Endothelial cell of umbilical vein (primary cell): ENCODE measurements at regions not wholly inside any gene's neighbourhood (a gene's known extent, or its start where the extent isn't known, plus 50 kb on each side); places are given as distances from the start of the nearest gene placed in this dataset.

Source experiments
- BruUV-seq: library from RNA; stranded (reverse); fragments of 400-500 nt; replicated peaks from 2 replicates; lab custom pipeline; 2021; lab: Mats Ljungman, UMichigan
- CTCF ChIA-PET: fragments of 300-600, 350-600 bp; sonication (Branson Sonifier 250); formaldehyde crosslinking; loops from one replicate; lab custom pipeline; 2021; ENCODE audit warnings: antibody characterized with exemption, inconsistent platforms; lab: Charles Lee
- POLR2A ChIA-PET: fragments of 300-600, 350-600 bp; sonication (Branson Sonifier 250); formaldehyde crosslinking; loops from one replicate; lab custom pipeline; 2021; ENCODE audit warnings: antibody characterized with exemption, inconsistent platforms; lab: Charles Lee
- DNase-seq: peaks from one replicate; pipeline ENCODE4 v3.0.0-alpha.2; 2011; ENCODE audit warnings: low read depth, low spot score
- FAIRE-seq: peaks from 2 replicates; lab custom pipeline; 2011; peaks lifted over from hg19 to GRCh38; lab: Jason Lieb, UNC
- H2AFZ ChIP-seq: 2 replicates; pipeline ENCODE4 v1.6.0; 2012; ENCODE audit warnings: low read depth, low read length, control low read depth, inconsistent platforms
- H3K27ac ChIP-seq: 2 replicates; pipeline ENCODE4 v1.5.1; 2011; ENCODE audit warnings: low read depth, mild to moderate bottlenecking, control low read depth, low read length, moderate library complexity; ENCODE audit not compliant: insufficient read depth
- H3K27me3 ChIP-seq, 2 experiments: 2 replicates each; pipeline versions ENCODE4 v1.6.0 to v1.6.1; 2011; ENCODE audit warnings: low read length in 2 of 2, mixed read lengths in 1 of 2; ENCODE audit not compliant: control insufficient read depth in 2 of 2, insufficient read depth in 2 of 2
- H3K36me3 ChIP-seq, 2 experiments: 2 replicates in 1 of 2; 3 replicates in 1 of 2; pipeline ENCODE4 v1.5.1; 2011; ENCODE audit warnings: low read length in 2 of 2, mild to moderate bottlenecking in 1 of 2, moderate library complexity in 1 of 2; ENCODE audit not compliant: control insufficient read depth in 2 of 2, insufficient read depth in 2 of 2; ENCODE audit errors: extremely low read depth in 1 of 2
- H3K4me1 ChIP-seq: 3 replicates; pipeline ENCODE4 v1.5.1; 2011; ENCODE audit warnings: mild to moderate bottlenecking, low read length; ENCODE audit not compliant: control insufficient read depth, insufficient read depth; ENCODE audit errors: extremely low read depth
- H3K4me2 ChIP-seq: 2 replicates; pipeline ENCODE4 v1.6.1; 2011; ENCODE audit warnings: low read length, control low read depth, mixed read lengths; ENCODE audit not compliant: insufficient read depth
- H3K4me3 ChIP-seq, 3 experiments: fragments of 200-600 bp in 1 of 3; sonication (generic), shearing (Covaris generic) in 1 of 3; replicated peaks in 1 of 3; 2 replicates each; pipeline ENCODE4 v1.5.1; 2011 to 2016; ENCODE audit warnings: control low read depth in 3 of 3, low read length in 3 of 3, mild to moderate bottlenecking in 2 of 3, inconsistent platforms in 1 of 3, low read depth in 1 of 3, moderate library complexity in 1 of 3; ENCODE audit not compliant: insufficient read depth in 1 of 3
- H3K79me2 ChIP-seq: 2 replicates; pipeline ENCODE4 v1.6.0; 2012; ENCODE audit warnings: low read length, inconsistent platforms; ENCODE audit not compliant: control insufficient read depth, insufficient read depth
- H3K9ac ChIP-seq: replicated peaks from 2 replicates; pipeline ENCODE3; 2011; ENCODE audit warnings: low read length, control low read depth; ENCODE audit not compliant: insufficient read depth; ENCODE audit errors: extremely low read depth
- H3K9me1 ChIP-seq: replicated peaks from 3 replicates; pipeline ENCODE4 v1.6.0; 2011; ENCODE audit warnings: mild to moderate bottlenecking, low read length; ENCODE audit not compliant: control insufficient read depth, insufficient read depth; ENCODE audit errors: extremely low read depth
- H3K9me3 ChIP-seq: replicated peaks from 2 replicates; pipeline ENCODE4 v1.5.1; 2012; ENCODE audit warnings: low read length, inconsistent platforms; ENCODE audit not compliant: control insufficient read depth, insufficient read depth
- H4K20me1 ChIP-seq: replicated peaks from 2 replicates; pipeline ENCODE3; 2011; ENCODE audit warnings: mild to moderate bottlenecking, low read length; ENCODE audit not compliant: control insufficient read depth, insufficient read depth; ENCODE audit errors: extremely low read depth
- EZH2 ChIP-seq: IDR thresholded peaks from 2 replicates; pipeline ENCODE4 v1.6.1; 2012; ENCODE audit warnings: borderline replicate concordance, low read depth, mild to moderate bottlenecking, moderate library complexity, low read length, inconsistent platforms; ENCODE audit not compliant: severe bottlenecking
- FOS ChIP-seq: IDR thresholded peaks from 2 replicates; pipeline ENCODE4 v1.6.1; 2011; ENCODE audit warnings: mild to moderate bottlenecking, low read length, moderate library complexity, borderline replicate concordance; ENCODE audit not compliant: insufficient read depth
- GATA2 ChIP-seq: IDR thresholded peaks from 2 replicates; pipeline ENCODE4 v1.7.0; 2011; ENCODE audit warnings: low read depth, mild to moderate bottlenecking, moderate library complexity, mixed read lengths, low read length; ENCODE audit not compliant: insufficient read length, insufficient read depth
- JUN ChIP-seq: IDR thresholded peaks from 2 replicates; pipeline ENCODE4 v1.6.1; 2011; ENCODE audit warnings: borderline replicate concordance, low read depth; ENCODE audit not compliant: insufficient read length, insufficient read depth
- MYC ChIP-seq: IDR thresholded peaks from one replicate; pipeline ENCODE4 v1.6.1; 2011; ENCODE audit warnings: mild to moderate bottlenecking, low read depth, low read length
- POLR2A ChIP-seq: IDR thresholded peaks from 2 replicates; pipeline ENCODE4 v1.6.1; 2012; ENCODE audit warnings: low read depth, mild to moderate bottlenecking, control low read depth, low read length
- POLR2AphosphoS5 ChIP-seq: IDR thresholded peaks from 2 replicates; pipeline ENCODE4 v1.6.1; 2012; ENCODE audit warnings: low read depth, mild to moderate bottlenecking, control low read depth, low read length, moderate library complexity; ENCODE audit not compliant: insufficient read depth
- dilution Hi-C: fragments of 300-500 bp; cut with MboI; formaldehyde crosslinking; loops from one replicate; pipeline ENCODE4 v1.15.0; 2019; ENCODE audit warnings: low sequenced_read_pairs; ENCODE audit not compliant: extremely low pct_ligation_motif_present
- intact Hi-C: fragments of 100-400 bp; cut with micrococcal nuclease; formaldehyde crosslinking; loops from one replicate; pipeline ENCODE4 v1.10.0; 2022
- TF ChIP-seq, protein P1 (sequence below): IDR thresholded peaks from 2 replicates; pipeline ENCODE4 v1.6.1; 2011; ENCODE audit not compliant: insufficient read depth, insufficient read length

DNA sequence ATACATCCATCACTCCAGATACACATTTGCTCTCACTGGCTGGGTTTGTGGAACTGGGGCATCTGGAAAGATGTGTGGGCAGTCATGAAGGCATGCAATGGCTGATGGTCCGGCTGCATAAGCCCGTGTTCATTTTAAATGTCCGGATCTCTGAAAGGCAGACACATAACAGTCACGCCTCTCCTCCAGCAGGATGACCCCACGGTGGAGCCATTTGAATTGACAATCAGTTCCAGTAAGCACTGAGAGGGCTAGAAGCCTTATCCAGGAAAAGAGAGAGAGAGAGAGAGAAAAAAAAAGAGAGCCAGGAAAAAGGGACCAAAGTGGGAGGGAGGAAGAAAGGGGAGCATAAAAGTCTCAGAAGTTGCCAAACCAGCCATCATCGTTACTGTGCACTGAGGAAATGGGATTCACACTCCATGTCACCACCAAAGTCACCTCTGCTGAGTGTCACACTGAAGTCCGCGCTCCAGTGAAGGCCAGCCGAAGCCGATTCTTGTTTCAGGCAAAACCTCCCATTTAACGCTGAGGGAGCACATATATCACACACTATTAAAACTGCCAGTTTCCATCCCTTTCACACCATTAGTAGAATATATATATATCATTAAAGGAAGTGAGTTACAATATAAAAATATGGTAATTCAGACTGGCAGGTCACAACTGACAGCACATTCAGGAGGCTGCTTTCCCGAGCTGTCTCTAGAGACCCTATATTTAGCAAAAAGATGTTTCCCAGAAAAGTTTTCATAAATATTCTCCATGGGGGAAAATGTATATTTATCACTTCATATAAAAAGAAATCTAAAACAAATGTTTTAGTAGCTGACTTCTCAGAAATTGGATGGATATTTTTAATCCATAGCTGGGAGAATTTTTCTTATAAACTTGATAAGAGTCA lies 142.0 kb downstream of the ACTR3 start:
- no peak overlapping the region for H2AFZ ChIP-seq
- H4K20me1 ChIP-seq = no peaks in the 10 kb centered on the region
- CTCF ChIA-PET = no interaction called here
- H3K4me1 ChIP-seq = no peaks in the 10 kb centered on the region
- no peaks in the 10 kb centered on the region for H3K9me3 ChIP-seq
- FAIRE-seq = no peak
- no peak for TF ChIP-seq FOS
- TF ChIP-seq JUN = no peak
- no peak for TF ChIP-seq EZH2
- no peak for TF ChIP-seq GATA2
- no peak for TF ChIP-seq POLR2AphosphoS5
- no peak for TF ChIP-seq POLR2A
- TF ChIP-seq, protein P1, sequence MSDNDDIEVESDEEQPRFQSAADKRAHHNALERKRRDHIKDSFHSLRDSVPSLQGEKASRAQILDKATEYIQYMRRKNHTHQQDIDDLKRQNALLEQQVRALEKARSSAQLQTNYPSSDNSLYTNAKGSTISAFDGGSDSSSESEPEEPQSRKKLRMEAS = no peak
- TF ChIP-seq MYC = no peak
- dilution Hi-C loops = no loop called here
- no peak overlapping the region for H3K4me3 ChIP-seq
- BruUV-seq = no TSS peak
- H3K9me1 ChIP-seq = no peaks in the 10 kb centered on the region
- no peaks in the 10 kb centered on the region for H3K79me2 ChIP-seq
- intact Hi-C loops = no loop called here
- no peak overlapping the region for H3K4me2 ChIP-seq
- H3K27ac ChIP-seq = no peak overlapping the region
- no peak for DNase-seq
- POLR2A ChIA-PET = no interaction called here
- H3K36me3 ChIP-seq = no peaks in the 10 kb centered on the region
- H3K27me3 ChIP-seq = no peaks in the 10 kb centered on the region
- no peak overlapping the region for H3K9ac ChIP-seq
